ENCODE measurements at regions not wholly inside any gene's neighbourhood (a gene's known extent, or its start where the extent isn't known, plus 50 kb on each side); places are given as distances from the start of the nearest gene placed in this dataset.
"Not testable (repeated sequence)": the region's sequence is repeated elsewhere in the genome, so short reads cannot be mapped to it uniquely, and the experiment has no call there.

DNA sequence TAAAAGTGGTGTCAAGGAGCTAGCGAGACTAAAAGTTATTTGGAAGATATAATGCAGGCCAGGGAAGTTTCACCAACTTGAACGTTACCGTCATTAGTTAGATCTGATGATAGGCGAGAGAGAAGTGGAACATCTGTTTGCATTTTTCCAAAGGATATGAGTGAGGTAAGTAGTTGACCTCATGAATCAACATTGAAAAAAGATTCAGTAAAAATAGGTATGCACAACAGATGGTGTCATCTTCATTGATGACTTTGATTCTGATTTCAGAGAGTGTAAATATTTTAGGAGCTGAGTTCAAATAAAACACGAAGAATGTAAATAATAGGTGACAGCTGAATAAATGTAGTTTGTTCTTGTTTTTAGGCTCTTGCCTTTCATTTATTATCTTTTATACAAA, 998.9 kb upstream of the CDH6 start:
- WGBS (ENCODE audit: insufficient coverage, insufficient read length), result no CpG with 5 or more reads among the region's 5 CpGs

DNA sequence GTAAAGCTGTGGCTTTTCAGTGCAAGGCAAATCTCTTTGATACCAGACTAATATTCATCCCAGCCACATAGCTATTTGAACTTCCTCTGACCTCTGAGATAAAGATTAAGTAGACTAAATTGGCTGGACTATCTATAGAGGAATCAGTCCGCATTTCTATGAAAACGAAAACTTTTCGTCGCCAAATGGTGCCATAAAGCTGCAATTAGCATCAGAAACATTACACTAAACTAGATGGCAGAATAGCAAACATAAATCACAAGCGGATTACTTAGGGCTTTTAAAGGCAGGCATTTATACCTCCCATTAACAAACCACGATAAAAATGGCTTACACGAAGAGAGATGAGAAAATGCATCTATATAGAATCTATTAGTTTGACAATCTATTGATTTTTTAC, 1009.7 kb upstream of the CDH6 start:
- no peak for DNase-seq (ENCODE audit: low read depth, low spot score)
- no peak overlapping the region for H3K27ac ChIP-seq (ENCODE audit: low read length)
- no CpG with 5 or more reads among the region's 7 CpGs for WGBS (ENCODE audit: insufficient coverage, insufficient read length)
- H3K4me1 ChIP-seq (ENCODE audit: control insufficient read depth, insufficient read depth, low read length), result no peaks in the 10 kb centered on the region
- no peaks in the 10 kb centered on the region for H3K36me3 ChIP-seq (ENCODE audit: control insufficient read depth, insufficient read depth, low read length)
- H3K4me3 ChIP-seq (ENCODE audit: low read length), result no peak overlapping the region
- no peaks in the 10 kb centered on the region for H3K27me3 ChIP-seq (ENCODE audit: control insufficient read depth, insufficient read depth, low read length)
- no peaks in the 10 kb centered on the region for H3K9me3 ChIP-seq (ENCODE audit: control insufficient read depth, insufficient read depth, low read length)

More for the DNA sequence above, 998.9 kb upstream of the CDH6 start:
- Histone ChIP-seq H3K36me3 (ENCODE audit: control insufficient read depth, insufficient read depth, low read length) (no peaks in the 10 kb centered on the region), H3K27ac (ENCODE audit: low read length) (no peak overlapping the region), H3K4me1 (ENCODE audit: control insufficient read depth, insufficient read depth, low read length) (no peaks in the 10 kb centered on the region), H3K27me3 (ENCODE audit: control insufficient read depth, insufficient read depth, low read length) (no peaks in the 10 kb centered on the region), H3K9me3 (ENCODE audit: control insufficient read depth, insufficient read depth, low read length) (no peaks in the 10 kb centered on the region), H3K4me3 (ENCODE audit: low read length) (no peak overlapping the region)
- DNase-seq (ENCODE audit: low read depth, low spot score), result no peak

DNA sequence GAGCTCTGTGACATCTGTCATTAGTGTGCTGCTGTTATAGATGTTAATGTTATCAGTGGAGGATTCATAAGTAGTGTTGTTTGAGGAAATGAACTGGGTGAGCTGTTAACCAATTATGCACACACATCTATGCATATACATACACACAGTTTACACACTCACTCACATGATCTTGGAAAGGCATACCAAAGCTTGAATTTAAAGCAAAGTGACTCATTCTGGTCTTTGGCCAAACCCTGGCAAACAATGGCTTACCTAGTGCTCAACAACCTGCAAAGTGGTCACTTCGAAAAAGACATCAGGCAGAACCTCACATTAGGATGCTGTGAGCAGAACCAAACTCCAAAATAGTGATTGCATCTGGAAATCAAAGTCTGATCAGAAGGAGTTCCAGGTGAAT, 1037.3 kb upstream of the CDH6 start:
- Histone ChIP-seq H3K27ac (ENCODE audit: low read length) (no peak overlapping the region), H3K27me3 (ENCODE audit: control insufficient read depth, insufficient read depth, low read length) (no peaks in the 10 kb centered on the region), H3K4me1 (ENCODE audit: control insufficient read depth, insufficient read depth, low read length) (no peaks in the 10 kb centered on the region), H3K9me3 (ENCODE audit: control insufficient read depth, insufficient read depth, low read length) (no peaks in the 10 kb centered on the region), H3K36me3 (ENCODE audit: control insufficient read depth, insufficient read depth, low read length) (no peaks in the 10 kb centered on the region), H3K4me3 (ENCODE audit: low read length) (no peak overlapping the region)
- WGBS (ENCODE audit: insufficient coverage, insufficient read length), result no CpG with 5 or more reads among the region's 1 CpG
- no peak for DNase-seq (ENCODE audit: low read depth, low spot score)

DNA sequence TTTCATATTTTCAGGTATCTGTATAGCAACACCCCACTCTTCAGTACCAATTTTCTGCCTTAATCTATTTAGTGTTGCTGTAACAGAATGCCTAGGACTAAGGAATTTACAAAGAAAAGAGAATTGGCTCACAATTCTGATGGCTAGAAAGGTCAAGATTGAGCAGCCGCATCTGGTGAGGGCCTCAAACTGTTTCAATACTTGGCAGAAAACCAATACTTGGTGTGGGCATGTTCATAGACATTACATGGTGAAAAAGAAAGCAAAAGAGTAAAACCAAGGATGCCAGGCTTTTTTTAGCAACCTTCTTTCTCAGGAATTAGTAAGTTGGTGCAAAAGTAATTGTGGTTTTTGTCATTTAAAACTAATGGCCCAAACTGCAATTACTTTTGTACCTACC, 1041.1 kb upstream of the CDH6 start:
- H3K36me3 ChIP-seq (ENCODE audit: control insufficient read depth, insufficient read depth, low read length), result no peaks in the 10 kb centered on the region
- H3K4me1 ChIP-seq (ENCODE audit: control insufficient read depth, insufficient read depth, low read length), result no peaks in the 10 kb centered on the region
- WGBS (ENCODE audit: insufficient coverage, insufficient read length), result no CpG with 5 or more reads among the region's 1 CpG
- no peaks in the 10 kb centered on the region for H3K9me3 ChIP-seq (ENCODE audit: control insufficient read depth, insufficient read depth, low read length)
- no peak for DNase-seq (ENCODE audit: low read depth, low spot score)
- no peak overlapping the region for H3K27ac ChIP-seq (ENCODE audit: low read length)
- H3K4me3 ChIP-seq (ENCODE audit: low read length), result no peak overlapping the region
- no peaks in the 10 kb centered on the region for H3K27me3 ChIP-seq (ENCODE audit: control insufficient read depth, insufficient read depth, low read length)

DNA sequence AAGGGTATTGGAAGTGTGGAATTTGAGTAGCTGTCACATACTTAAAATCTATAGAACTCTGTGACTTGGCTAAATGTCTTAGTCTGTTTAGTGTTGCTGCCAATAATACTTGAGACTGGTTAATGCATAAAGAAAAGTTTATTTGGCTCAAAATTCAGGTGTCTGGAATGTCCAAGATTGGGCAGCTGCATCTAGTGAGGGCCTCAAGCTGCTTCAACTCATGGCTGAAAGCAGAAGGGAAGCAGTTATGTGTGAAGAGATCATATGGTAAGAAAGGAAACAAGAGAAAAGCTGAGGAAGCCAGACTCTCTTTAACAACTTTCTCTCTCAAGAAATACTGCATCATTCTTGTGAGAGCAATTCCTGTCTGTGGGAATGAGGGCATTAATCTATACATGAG, 1043.3 kb upstream of the CDH6 start:
- no peak overlapping the region for H3K4me3 ChIP-seq (ENCODE audit: low read length)
- H3K36me3 ChIP-seq (ENCODE audit: control insufficient read depth, insufficient read depth, low read length), result no peaks in the 10 kb centered on the region
- no peaks in the 10 kb centered on the region for H3K4me1 ChIP-seq (ENCODE audit: control insufficient read depth, insufficient read depth, low read length)
- no peaks in the 10 kb centered on the region for H3K27me3 ChIP-seq (ENCODE audit: control insufficient read depth, insufficient read depth, low read length)
- H3K9me3 ChIP-seq (ENCODE audit: control insufficient read depth, insufficient read depth, low read length), result no peaks in the 10 kb centered on the region
- no peak overlapping the region for H3K27ac ChIP-seq (ENCODE audit: low read length)
- no peak for DNase-seq (ENCODE audit: low read depth, low spot score)

DNA sequence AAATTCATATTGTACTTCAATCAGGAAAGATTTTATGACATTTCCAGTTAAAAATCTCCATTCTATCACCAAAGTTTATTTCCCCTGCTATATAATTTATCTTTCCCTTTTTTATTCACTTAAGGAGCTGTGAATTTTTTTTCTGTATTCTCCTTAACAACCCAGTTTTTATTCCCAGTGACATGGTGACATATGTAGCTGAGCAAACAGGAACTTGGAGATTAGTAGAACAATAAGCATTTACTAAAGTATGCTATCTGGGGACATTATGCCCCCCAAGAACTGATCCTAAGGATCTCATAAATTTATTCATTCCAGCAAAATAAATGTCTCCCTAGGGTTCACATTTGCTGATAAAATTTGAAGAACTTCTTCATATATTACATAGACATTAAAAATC, 1044.0 kb upstream of the CDH6 start:
- Histone ChIP-seq H3K27me3 (ENCODE audit: control insufficient read depth, insufficient read depth, low read length) (no peaks in the 10 kb centered on the region), H3K4me1 (ENCODE audit: control insufficient read depth, insufficient read depth, low read length) (no peaks in the 10 kb centered on the region), H3K36me3 (ENCODE audit: control insufficient read depth, insufficient read depth, low read length) (no peaks in the 10 kb centered on the region), H3K27ac (ENCODE audit: low read length) (no peak overlapping the region), H3K4me3 (ENCODE audit: low read length) (no peak overlapping the region), H3K9me3 (ENCODE audit: control insufficient read depth, insufficient read depth, low read length) (no peaks in the 10 kb centered on the region)
- DNase-seq (ENCODE audit: low read depth, low spot score), result no peak

DNA sequence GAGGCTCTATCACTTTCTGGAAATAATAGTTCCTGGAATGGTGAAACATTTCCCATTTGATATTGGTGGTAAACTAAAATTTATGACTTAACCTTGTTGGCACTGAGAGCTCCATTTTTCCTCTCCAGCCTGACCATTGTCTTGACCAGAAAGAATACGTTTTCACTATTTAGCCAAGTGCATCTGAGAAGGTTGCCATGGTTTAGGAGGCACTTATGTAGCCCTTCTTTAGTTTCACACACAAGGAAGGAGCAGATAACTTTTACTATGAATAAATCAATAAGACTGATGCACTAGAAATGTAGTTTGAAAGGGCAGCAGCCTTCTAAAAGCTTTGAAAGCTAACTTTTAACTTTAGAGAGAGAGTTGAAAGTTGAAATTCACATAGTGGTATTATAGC, 1045.5 kb upstream of the CDH6 start:
- H3K27me3 ChIP-seq (ENCODE audit: control insufficient read depth, insufficient read depth, low read length), result no peaks in the 10 kb centered on the region
- no CpG with 5 or more reads among the region's 1 CpG for WGBS (ENCODE audit: insufficient coverage, insufficient read length)

DNA sequence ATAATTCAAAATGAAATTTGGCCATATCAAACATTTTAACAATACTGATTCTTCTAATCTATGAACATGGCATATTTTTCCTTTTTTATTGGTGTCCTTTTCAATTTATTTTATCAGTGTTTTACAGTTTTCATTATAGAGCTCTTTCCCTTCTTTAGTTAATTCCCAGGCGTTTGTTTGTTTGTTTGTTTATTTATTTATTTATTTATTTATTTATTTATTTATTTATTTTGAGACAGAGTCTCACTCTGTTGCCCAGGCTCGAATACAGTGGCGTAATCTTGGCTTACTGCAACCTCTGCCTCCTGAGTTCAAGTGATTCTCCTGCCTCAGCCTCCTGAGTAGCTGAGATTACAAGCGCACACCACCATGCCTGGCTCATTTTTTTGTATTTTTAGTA, 1049.4 kb upstream of the CDH6 start:
- not testable (repeated sequence) for H3K9me3 ChIP-seq (ENCODE audit: control insufficient read depth, insufficient read depth, low read length); H3K27me3 ChIP-seq (ENCODE audit: control insufficient read depth, insufficient read depth, low read length); DNase-seq (ENCODE audit: low read depth, low spot score); H3K36me3 ChIP-seq (ENCODE audit: control insufficient read depth, insufficient read depth, low read length); H3K27ac ChIP-seq (ENCODE audit: low read length); H3K4me1 ChIP-seq (ENCODE audit: control insufficient read depth, insufficient read depth, low read length); H3K4me3 ChIP-seq (ENCODE audit: low read length)
- no CpG with 5 or more reads among the region's 4 CpGs for WGBS (ENCODE audit: insufficient coverage, insufficient read length)

More for the DNA sequence above, 1045.5 kb upstream of the CDH6 start:
- Histone ChIP-seq H3K36me3 (ENCODE audit: control insufficient read depth, insufficient read depth, low read length) (no peaks in the 10 kb centered on the region), H3K9me3 (ENCODE audit: control insufficient read depth, insufficient read depth, low read length) (no peaks in the 10 kb centered on the region), H3K4me1 (ENCODE audit: control insufficient read depth, insufficient read depth, low read length) (no peaks in the 10 kb centered on the region), H3K4me3 (ENCODE audit: low read length) (no peak overlapping the region), H3K27ac (ENCODE audit: low read length) (no peak overlapping the region)
- no peak for DNase-seq (ENCODE audit: low read depth, low spot score)

DNA sequence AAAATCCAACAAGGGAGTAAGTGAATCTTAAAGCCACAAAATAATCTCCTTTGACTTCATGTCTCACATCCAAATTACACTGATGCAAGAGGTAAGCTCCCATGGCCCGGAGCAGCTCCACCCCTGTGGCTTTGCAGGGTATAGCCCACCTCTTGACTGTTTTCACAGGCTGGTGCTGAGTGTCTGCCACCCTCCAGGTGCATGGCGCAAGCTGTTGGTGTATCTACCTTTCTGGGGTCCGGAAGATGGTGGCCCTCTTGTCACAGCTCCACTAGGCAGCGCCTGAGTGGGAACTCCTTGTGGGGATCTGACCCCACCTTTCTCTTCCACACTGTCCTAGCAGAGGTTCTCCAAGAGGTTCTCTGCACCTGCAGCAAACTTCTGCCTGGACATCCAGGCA, 1051.1 kb upstream of the CDH6 start:
- no peak overlapping the region for H3K4me3 ChIP-seq (ENCODE audit: low read length)
- H3K9me3 ChIP-seq (ENCODE audit: control insufficient read depth, insufficient read depth, low read length), result peaks cover 2% of the 10 kb centered on the region; the same call in 1 of the 2 replicates
- H3K27ac ChIP-seq (ENCODE audit: low read length), result no peak overlapping the region
- no peaks in the 10 kb centered on the region for H3K4me1 ChIP-seq (ENCODE audit: control insufficient read depth, insufficient read depth, low read length)
- H3K27me3 ChIP-seq (ENCODE audit: control insufficient read depth, insufficient read depth, low read length), result no peaks in the 10 kb centered on the region
- no peak for DNase-seq (ENCODE audit: low read depth, low spot score)
- 0 out of 2 replicates have a peak, but pooled peaks cover 2% of the 10 kb centered on the region for H3K36me3 ChIP-seq (ENCODE audit: control insufficient read depth, insufficient read depth, low read length)
- no CpG with 5 or more reads among the region's 4 CpGs for WGBS (ENCODE audit: insufficient coverage, insufficient read length)

DNA sequence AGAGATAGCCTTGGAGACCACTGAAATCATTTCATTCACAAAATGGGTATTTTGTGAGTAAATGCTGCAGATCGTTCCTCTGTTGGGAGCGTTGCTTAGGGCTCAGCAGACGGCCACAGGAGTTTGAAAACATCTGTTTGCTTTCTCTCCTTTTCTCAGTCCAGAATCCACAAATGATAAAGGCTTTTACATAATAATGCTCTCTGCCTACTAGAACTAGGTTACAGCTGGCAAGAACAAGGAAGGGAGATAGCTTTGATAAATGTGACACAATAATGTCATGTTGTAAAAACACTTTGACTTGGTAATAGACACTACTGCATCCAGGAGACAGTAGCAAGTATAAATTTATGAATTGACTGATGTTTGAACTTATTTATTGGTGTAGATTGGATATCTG, 1072.4 kb upstream of the CDH6 start:
- no peak overlapping the region for H3K27ac ChIP-seq (ENCODE audit: low read length)
- H3K27me3 ChIP-seq (ENCODE audit: control insufficient read depth, insufficient read depth, low read length), result no peaks in the 10 kb centered on the region
- no peaks in the 10 kb centered on the region for H3K9me3 ChIP-seq (ENCODE audit: control insufficient read depth, insufficient read depth, low read length)
- DNase-seq (ENCODE audit: low read depth, low spot score), result no peak
- no peaks in the 10 kb centered on the region for H3K36me3 ChIP-seq (ENCODE audit: control insufficient read depth, insufficient read depth, low read length)
- no peak overlapping the region for H3K4me3 ChIP-seq (ENCODE audit: low read length)
- no CpG with 5 or more reads among the region's 3 CpGs for WGBS (ENCODE audit: insufficient coverage, insufficient read length)
- H3K4me1 ChIP-seq (ENCODE audit: control insufficient read depth, insufficient read depth, low read length), result peaks cover 6% of the 10 kb centered on the region; the same call in 1 of the 2 replicates

DNA sequence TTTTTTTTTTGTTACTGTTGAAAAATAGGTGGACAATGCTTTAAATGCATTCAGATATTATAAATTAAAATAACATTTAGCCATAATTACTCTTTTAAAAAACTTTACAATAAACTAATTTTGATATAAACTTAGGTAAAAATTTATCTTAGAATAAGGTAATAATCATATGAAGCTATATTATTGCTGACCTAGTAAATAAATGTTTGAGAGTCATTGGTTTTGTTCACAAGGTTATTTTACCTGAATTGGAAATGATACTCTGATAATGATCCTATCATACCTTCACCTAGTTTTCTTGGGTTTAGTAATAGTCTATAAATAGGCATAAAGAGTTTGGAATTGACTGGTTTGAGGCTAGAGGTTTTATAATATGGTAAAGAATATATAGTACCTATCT, 1076.4 kb upstream of the CDH6 start:
- Histone ChIP-seq H3K4me1 (ENCODE audit: control insufficient read depth, insufficient read depth, low read length) (peaks cover 3% of the 10 kb centered on the region; the same call in 1 of the 2 replicates), H3K4me3 (ENCODE audit: low read length) (no peak overlapping the region), H3K27ac (ENCODE audit: low read length) (no peak overlapping the region), H3K36me3 (ENCODE audit: control insufficient read depth, insufficient read depth, low read length) (no peaks in the 10 kb centered on the region), H3K9me3 (ENCODE audit: control insufficient read depth, insufficient read depth, low read length) (no peaks in the 10 kb centered on the region), H3K27me3 (ENCODE audit: control insufficient read depth, insufficient read depth, low read length) (no peaks in the 10 kb centered on the region)
- DNase-seq (ENCODE audit: low read depth, low spot score), result no peak

Measured in iPS DF 6.9 (cell line).